ENCODE measurements at regions not wholly inside any gene's neighbourhood (a gene's known extent, or its start where the extent isn't known, plus 50 kb on each side); places are given as distances from the start of the nearest gene placed in this dataset.
"Not testable (repeated sequence)": the region's sequence is repeated elsewhere in the genome, so short reads cannot be mapped to it uniquely, and the experiment has no call there.

GRCh38 chr5:19142713-19143414, 845.1 kb downstream of the CDH18 start:
- TF ChIP-seq CTCF (IDR thresholded peaks at IDR 0.05); ZFX (IDR thresholded peaks at IDR 0.05; ENCODE audit: borderline replicate concordance): not testable (repeated sequence)

Measured in 22Rv1 (cell line).